HCT116 (cell line): ENCODE measurements at regions not wholly inside any gene's neighbourhood (a gene's known extent, or its start where the extent isn't known, plus 50 kb on each side); places are given as distances from the start of the nearest gene placed in this dataset.

ENCODE experiments used
- ATAC-seq: fragments of 200-7000 bp; cut with Tn5 transposase; 2 replicates; pipeline ENCODE4 v1.9.1; 2020; ENCODE audit warnings: mild to moderate bottlenecking, moderate library complexity
- BruUV-seq: library from RNA; stranded (reverse); fragments of 400-500 nt; replicated peaks from 2 replicates; lab custom pipeline; 2021; lab: Mats Ljungman, UMichigan
- CTCF ChIA-PET: fragments of 300-600 bp; sonication (Branson Sonifier 250); formaldehyde crosslinking; loops from one replicate; lab custom pipeline; 2021; ENCODE audit warnings: antibody characterized with exemption; lab: Charles Lee
- POLR2A ChIA-PET: fragments of 300-600, 350-600 bp; sonication (Branson Sonifier 250); formaldehyde crosslinking; loops from one replicate; lab custom pipeline; 2021; ENCODE audit warnings: antibody characterized with exemption; lab: Charles Lee
- RAD21 ChIA-PET, 2 experiments: fragments of 300-600 bp; sonication (Branson Sonifier 250); formaldehyde crosslinking; loops; one replicate each; lab custom pipeline; 2023; ENCODE audit warnings: low total read pairs in 2 of 2; ENCODE audit not compliant: uncharacterized antibody in 2 of 2, unreplicated experiment in 2 of 2, low non-redundant PET in 1 of 2; lab: Charles Lee
- DNase-seq: peaks from one replicate; pipeline ENCODE4 v3.0.0-alpha.2; 2010; ENCODE audit warnings: low read depth, low spot score
- H2AFZ ChIP-seq: fragments of 200-600 bp; shearing (Covaris generic), sonication (generic); 2 replicates; pipeline ENCODE4 v1.6.1; 2017; ENCODE audit warnings: low read depth, mixed run types, mixed read lengths, antibody characterized with exemption, low read length; ENCODE audit not compliant: poor library complexity, severe bottlenecking
- H3K27ac ChIP-seq: 2 replicates; pipeline ENCODE4 v1.5.1; 2012; ENCODE audit warnings: low read depth, low read length
- H3K27me3 ChIP-seq: fragments of 200-600 bp; sonication (generic); 2 replicates; pipeline ENCODE4 v1.6.1; 2016; ENCODE audit warnings: mixed run types, low read length, mixed read lengths; ENCODE audit not compliant: insufficient read depth
- H3K36me3 ChIP-seq, 2 experiments: fragments of 200-500 bp in 1 of 2; fragments of 200-600 bp in 1 of 2; sonication (Bioruptor generic) in 1 of 2; sonication (generic) in 1 of 2; 2 replicates each; pipeline versions ENCODE4 v1.5.1 to v1.6.1; 2014 to 2016; ENCODE audit warnings: low read length in 2 of 2, inconsistent platforms in 1 of 2, mixed read lengths in 1 of 2, mixed run types in 1 of 2; ENCODE audit not compliant: insufficient read depth in 2 of 2, control insufficient read depth in 1 of 2
- H3K4me1 ChIP-seq, 2 experiments: fragments of 200-600 bp in 1 of 2; sonication (generic) in 1 of 2; 2 replicates each; pipeline versions ENCODE4 v1.5.1 to v1.6.1; 2012 to 2017; ENCODE audit warnings: low read length in 2 of 2, inconsistent platforms in 1 of 2, mild to moderate bottlenecking in 1 of 2, mixed read lengths in 1 of 2, mixed run types in 1 of 2, moderate library complexity in 1 of 2; ENCODE audit not compliant: insufficient read depth in 2 of 2, control insufficient read depth in 1 of 2
- H3K4me2 ChIP-seq: fragments of 200-600 bp; sonication (generic); 2 replicates; pipeline ENCODE4 v1.6.1; 2017; ENCODE audit warnings: mixed run types, low read length, mixed read lengths
- H3K4me3 ChIP-seq, 2 experiments: fragments of 200-600 bp in 1 of 2; sonication (generic) in 1 of 2; replicated peaks in 1 of 2; 2 replicates each; pipeline ENCODE4 v1.5.1; 2011 to 2016; ENCODE audit warnings: low read length in 2 of 2, control low read depth in 1 of 2, low read depth in 1 of 2, mild to moderate bottlenecking in 1 of 2, mixed read lengths in 1 of 2, mixed run types in 1 of 2
- H3K79me2 ChIP-seq: fragments of 200-600 bp; sonication (generic); 2 replicates; pipeline ENCODE4 v1.6.1; 2017; ENCODE audit warnings: mild to moderate bottlenecking, mixed run types, low read length, moderate library complexity, mixed read lengths; ENCODE audit not compliant: insufficient read depth
- H3K9ac ChIP-seq: fragments of 200-600 bp; sonication (generic); 2 replicates; pipeline ENCODE4 v1.6.1; 2016; ENCODE audit warnings: low read length, mixed read lengths
- H3K9me2 ChIP-seq: fragments of 200-600 bp; sonication (generic), shearing (Covaris generic); 2 replicates; pipeline ENCODE4 v1.6.1; 2017; ENCODE audit warnings: mixed run types, mild to moderate bottlenecking, moderate library complexity; ENCODE audit not compliant: insufficient read depth
- H3K9me3 ChIP-seq, 2 experiments: fragments of 200-500 bp in 1 of 2; fragments of 200-600 bp in 1 of 2; sonication (Bioruptor generic) in 1 of 2; sonication (generic) in 1 of 2; 2 replicates each; pipeline ENCODE4 v1.6.1; 2014 to 2017; ENCODE audit warnings: low read length in 2 of 2, mixed read lengths in 2 of 2, inconsistent platforms in 1 of 2, low read depth in 1 of 2, mild to moderate bottlenecking in 1 of 2, mixed run types in 1 of 2, moderate library complexity in 1 of 2; ENCODE audit not compliant: control insufficient read depth in 1 of 2, insufficient read depth in 1 of 2
- H4K20me1 ChIP-seq: fragments of 200-600 bp; sonication (generic), shearing (Covaris generic); 2 replicates; pipeline ENCODE4 v1.6.1; 2017; ENCODE audit warnings: mixed run types, mild to moderate bottlenecking, moderate library complexity; ENCODE audit not compliant: insufficient read depth
- ATF3 ChIP-seq: IDR thresholded peaks from 2 replicates; pipeline ENCODE4 v1.6.1; 2012
- CBX3 ChIP-seq: IDR thresholded peaks from 2 replicates; pipeline ENCODE4 v1.6.1; 2012; ENCODE audit warnings: low read depth
- CTCF ChIP-seq, 3 experiments: fragments of 200-600 bp in 1 of 3; sonication (generic) in 1 of 3; IDR thresholded peaks in 2 of 3; conservative IDR thresholded peaks in 1 of 3; 2 replicates each; pipeline ENCODE4 v1.5.1; 2012 to 2017; ENCODE audit warnings: low read depth in 2 of 3, low read length in 2 of 3, antibody characterized with exemption in 1 of 3, borderline replicate concordance in 1 of 3, control low read depth in 1 of 3, mild to moderate bottlenecking in 1 of 3, mixed read lengths in 1 of 3, mixed run types in 1 of 3, moderate library complexity in 1 of 3; ENCODE audit not compliant: insufficient read depth in 1 of 3
- EGR1 ChIP-seq: IDR thresholded peaks from 2 replicates; pipeline ENCODE4 v1.6.1; 2012; ENCODE audit warnings: low read depth
- ELF1 ChIP-seq: IDR thresholded peaks from 2 replicates; pipeline ENCODE4 v1.6.1; 2012; ENCODE audit warnings: low read depth, borderline replicate concordance
- EZH2 ChIP-seq: fragments of 200-600 bp; sonication (generic); IDR thresholded peaks from 2 replicates; pipeline ENCODE4 v1.6.1; 2017; ENCODE audit warnings: antibody characterized with exemption, mixed run types
- JUND ChIP-seq: IDR thresholded peaks from 2 replicates; pipeline ENCODE4 v1.6.1; 2012
- MAX ChIP-seq: IDR thresholded peaks from 2 replicates; pipeline ENCODE4 v1.6.1; 2012
- POLR2A ChIP-seq: IDR thresholded peaks from 2 replicates; pipeline ENCODE4 v1.7.0; 2011; ENCODE audit warnings: borderline replicate concordance; ENCODE audit not compliant: insufficient read depth, insufficient read length; ENCODE audit errors: extremely low read depth
- POLR2AphosphoS5 ChIP-seq: IDR thresholded peaks from 2 replicates; pipeline ENCODE4 v1.6.1; 2011; ENCODE audit warnings: mild to moderate bottlenecking, low read depth, low read length, moderate library complexity
- RAD21 ChIP-seq: IDR thresholded peaks from 2 replicates; pipeline ENCODE4 v1.6.1; 2012; ENCODE audit warnings: low read depth, mild to moderate bottlenecking
- SIN3A ChIP-seq: IDR thresholded peaks from 2 replicates; pipeline ENCODE4 v1.6.1; 2012; ENCODE audit warnings: low read depth
- SP1 ChIP-seq: IDR thresholded peaks from 2 replicates; pipeline ENCODE4 v1.6.1; 2012; ENCODE audit warnings: low read depth
- TCF7L2 ChIP-seq: IDR thresholded peaks from 2 replicates; pipeline ENCODE4 v1.7.0; 2011; ENCODE audit warnings: borderline replicate concordance, inconsistent platforms; ENCODE audit not compliant: insufficient read depth, insufficient read length; ENCODE audit errors: extremely low read depth
- YY1 ChIP-seq: IDR thresholded peaks from 2 replicates; pipeline ENCODE4 v1.6.1; 2011; ENCODE audit warnings: low read length, low read depth, moderate library complexity, mild to moderate bottlenecking; ENCODE audit not compliant: insufficient replicate concordance; ENCODE audit errors: extremely low read depth
- ZBTB33 ChIP-seq: IDR thresholded peaks from 2 replicates; pipeline ENCODE4 v1.6.1; 2011; ENCODE audit warnings: mild to moderate bottlenecking, low read length, moderate library complexity; ENCODE audit not compliant: insufficient replicate concordance; ENCODE audit errors: extremely low read depth
- ZFX ChIP-seq: fragments of 450-650 bp; IDR thresholded peaks from 2 replicates; pipeline ENCODE4 v1.6.1; 2017
- ZNF274 ChIP-seq: fragments of 200-500 bp; sonication (Bioruptor generic); IDR thresholded peaks from 2 replicates; pipeline ENCODE4 v1.6.1; 2014; ENCODE audit warnings: mild to moderate bottlenecking, low read depth, low read length, inconsistent platforms
- intact Hi-C: fragments of 100-400 bp; cut with micrococcal nuclease; formaldehyde crosslinking; loops from 2 replicates; pipeline ENCODE4 v1.10.0; 2022

- ATAC-seq = no peak
- no TSS peak for BruUV-seq
- no peak for TF ChIP-seq RAD21
- no peak for TF ChIP-seq YY1
- Histone ChIP-seq H3K4me2 (no peak overlapping the region), H3K9me3 (peaks cover 0 to 8% of the 10 kb centered on the region in 2 experiments; a peak in 1 of 4 replicates), H3K79me2 (no peaks in the 10 kb centered on the region), H3K9me2 (no peaks in the 10 kb centered on the region), H3K4me1 (no peaks in the 10 kb centered on the region), H3K27me3 (no peaks in the 10 kb centered on the region), H3K4me3 (no peak overlapping the region), H2AFZ (no peak overlapping the region), H4K20me1 (no peaks in the 10 kb centered on the region), H3K27ac (no peak overlapping the region), H3K9ac (no peak overlapping the region), H3K36me3 (no peaks in the 10 kb centered on the region)
- intact Hi-C loops = no loop called here
- RAD21 ChIA-PET = no interaction called here
- POLR2A ChIA-PET = no interaction called here
- DNase-seq = no peak
- CTCF ChIA-PET = interaction anchor here (3.1 kb wide), 1 partner anchor 679 kb away, joined by 20 read pairs; no protein-coding TSS in a partner anchor
These were observed 753.6 kb downstream of the JRKL start for GRCh38 chr11:97143463-97143862.

GRCh38 chr11:97149741-97150140 lies 759.9 kb downstream of the JRKL start:
- H4K20me1 ChIP-seq = no peaks in the 10 kb centered on the region
- no peaks in the 10 kb centered on the region for H3K79me2 ChIP-seq
- intact Hi-C loops = no loop called here
- no peak for ATAC-seq
- no peak overlapping the region for H3K4me2 ChIP-seq
- ChIA-PET RAD21 (no interaction called here), POLR2A (no interaction called here), CTCF (no interaction called here)
- no peak for DNase-seq
- H3K27ac ChIP-seq = no peak overlapping the region
- no peaks in the 10 kb centered on the region for H3K9me2 ChIP-seq
- H3K36me3 ChIP-seq = no peaks in the 10 kb centered on the region; a peak in 1 of 4 replicates
- no peak overlapping the region for H2AFZ ChIP-seq
- BruUV-seq = no TSS peak
- H3K9me3 ChIP-seq = peaks cover 3 to 9% of the 10 kb centered on the region in 2 experiments; a peak in 1 of 4 replicates
- H3K4me3 ChIP-seq = no peak overlapping the region
- TF ChIP-seq SP1 = no peak
- TF ChIP-seq ATF3 = no peak
- no peak for TF ChIP-seq EGR1
- TF ChIP-seq ZNF274 = no peak
- no peak for TF ChIP-seq YY1
- no peak for TF ChIP-seq POLR2AphosphoS5
- no peak for TF ChIP-seq JUND
- no peak for TF ChIP-seq CBX3
- no peak for TF ChIP-seq TCF7L2
- no peak for TF ChIP-seq POLR2A
- TF ChIP-seq SIN3A = no peak
- TF ChIP-seq EZH2 = no peak
- TF ChIP-seq MAX = no peak
- TF ChIP-seq ZBTB33 = no peak
- no peak for TF ChIP-seq ELF1
- no peak for TF ChIP-seq RAD21
- TF ChIP-seq CTCF (IDR thresholded peaks at IDR 0.05 in 2 of 3, conservative IDR thresholded peaks at IDR 0.05 in 1 of 3; ENCODE audit: borderline replicate concordance in 1 of 3, insufficient read depth in 1 of 3, low read depth in 2 of 3, low read length in 2 of 3) = no peak
- TF ChIP-seq ZFX = no peak
- H3K4me1 ChIP-seq = no peaks in the 10 kb centered on the region
- no peak overlapping the region for H3K9ac ChIP-seq
- no peaks in the 10 kb centered on the region for H3K27me3 ChIP-seq
